SK-N-SH (cell line): ENCODE measurements at regions not wholly inside any gene's neighbourhood (a gene's known extent, or its start where the extent isn't known, plus 50 kb on each side); places are given as distances from the start of the nearest gene placed in this dataset.
"Not testable (repeated sequence)": the region's sequence is repeated elsewhere in the genome, so short reads cannot be mapped to it uniquely, and the experiment has no call there.

Experiments
- CTCF ChIA-PET: fragments of 300-600, 350-600 bp; formaldehyde crosslinking; extraction: SDS; loops from one replicate; lab custom pipeline; 2021; lab: Yijun Ruan, JAX
- POLR2A ChIA-PET: fragments of 350-600 bp; sonication (Branson Sonifier 250); formaldehyde crosslinking; extraction: SDS; loops from one replicate; lab custom pipeline; 2020; ENCODE audit warnings: antibody characterized with exemption, inconsistent platforms; lab: Yijun Ruan, JAX
- DNase-seq: peaks from one replicate; pipeline ENCODE4 v3.0.0; 2012
- H2AFZ ChIP-seq: fragments of 200-600 bp; sonication (generic); 2 replicates; pipeline ENCODE4 v1.8.1; 2016; ENCODE audit warnings: antibody characterized with exemption, mild to moderate bottlenecking, low read depth
- H3F3A ChIP-seq: fragments of 200-600 bp; sonication (generic); replicated peaks from 2 replicates; pipeline ENCODE3; 2016; ENCODE audit warnings: antibody characterized with exemption, mild to moderate bottlenecking; ENCODE audit not compliant: insufficient read depth
- H3K27ac ChIP-seq, 2 experiments: fragments of 200-500 bp in 1 of 2; fragments of 200-600 bp in 1 of 2; sonication (Bioruptor generic) in 1 of 2; sonication (generic), shearing (Covaris generic) in 1 of 2; 2 replicates each; pipeline versions ENCODE4 v1.5.1 to v1.6.1; 2014 to 2016; ENCODE audit warnings: low read depth in 2 of 2, inconsistent platforms in 1 of 2, low read length in 1 of 2, mild to moderate bottlenecking in 1 of 2, mixed read lengths in 1 of 2
- H3K27me3 ChIP-seq: fragments of 200-600 bp; sonication (generic), shearing (Covaris generic); 2 replicates; pipeline ENCODE4 v1.6.1; 2016; ENCODE audit warnings: mixed run types; ENCODE audit not compliant: insufficient read depth
- H3K36me3 ChIP-seq, 2 experiments: fragments of 200-500 bp in 1 of 2; fragments of 200-600 bp in 1 of 2; sonication (Bioruptor generic) in 1 of 2; sonication (generic) in 1 of 2; replicated peaks in 1 of 2; 2 replicates each; pipeline versions ENCODE3 to v1.5.1; 2014 to 2016; ENCODE audit warnings: low read length in 1 of 2, mild to moderate bottlenecking in 1 of 2; ENCODE audit not compliant: insufficient read depth in 2 of 2, control insufficient read depth in 1 of 2
- H3K4me1 ChIP-seq, 2 experiments: fragments of 200-500 bp in 1 of 2; fragments of 200-600 bp in 1 of 2; sonication (Bioruptor generic) in 1 of 2; sonication (generic), shearing (Covaris generic) in 1 of 2; 2 replicates each; pipeline versions ENCODE4 v1.5.1 to v1.6.1; 2014 to 2016; ENCODE audit warnings: low read depth in 1 of 2, low read length in 1 of 2, mixed run types in 1 of 2; ENCODE audit not compliant: insufficient read depth in 2 of 2, control insufficient read depth in 1 of 2
- H3K4me2 ChIP-seq: fragments of 200-600 bp; sonication (generic), shearing (Covaris generic); 2 replicates; pipeline ENCODE4 v1.6.1; 2017; ENCODE audit warnings: mixed run types
- H3K4me3 ChIP-seq, 2 experiments: fragments of 200-500 bp in 1 of 2; fragments of 200-600 bp in 1 of 2; sonication (Bioruptor generic) in 1 of 2; sonication (generic), shearing (Covaris generic) in 1 of 2; 2 replicates each; pipeline versions ENCODE4 v1.5.1 to v1.8.1; 2014 to 2016; ENCODE audit warnings: low read depth in 2 of 2, inconsistent platforms in 1 of 2, low read length in 1 of 2, mild to moderate bottlenecking in 1 of 2, mixed read lengths in 1 of 2, moderate library complexity in 1 of 2
- H3K79me2 ChIP-seq: fragments of 200-600 bp; sonication (generic); 2 replicates; pipeline ENCODE4 v1.8.1; 2017; ENCODE audit warnings: mild to moderate bottlenecking; ENCODE audit not compliant: insufficient read depth
- H3K9ac ChIP-seq: fragments of 200-600 bp; sonication (generic); 2 replicates; pipeline ENCODE4 v1.6.1; 2017; ENCODE audit warnings: mixed run types
- H3K9me2 ChIP-seq: fragments of 200-600 bp; sonication (generic); 2 replicates; pipeline ENCODE4 v1.6.1; 2017; ENCODE audit warnings: mixed run types
- H3K9me3 ChIP-seq: fragments of 200-600 bp; sonication (generic); 2 replicates; pipeline ENCODE4 v1.6.1; 2017; ENCODE audit warnings: mixed run types, mild to moderate bottlenecking, moderate library complexity
- H4K20me1 ChIP-seq: fragments of 200-600 bp; sonication (generic); 2 replicates; pipeline ENCODE4 v1.6.1; 2017; ENCODE audit warnings: mild to moderate bottlenecking, mixed run types; ENCODE audit not compliant: insufficient read depth
- FOXJ3 ChIP-seq: sonication (generic); formaldehyde crosslinking; IDR thresholded peaks from 2 replicates; pipeline ENCODE4 v1.5.1; 2020; ENCODE audit warnings: mild to moderate bottlenecking, missing genetic modification reagents
- POLR2AphosphoS5 ChIP-seq: IDR thresholded peaks from 2 replicates; pipeline ENCODE4 v1.6.1; 2012; ENCODE audit warnings: low read depth, low read length
- TAF1 ChIP-seq: IDR thresholded peaks from 2 replicates; pipeline ENCODE4 v1.6.1; 2012; ENCODE audit warnings: low read depth, mild to moderate bottlenecking, low read length, moderate library complexity, borderline replicate concordance
- WGBS: methylation state at CpG from one replicate; pipeline ENCODE4 v1.1.6; 2017; ENCODE audit warnings: low lambda C conversion rate; 5-methylcytosine and 5-hydroxymethylcytosine counted together
- TF ChIP-seq, protein P1 (sequence below): IDR thresholded peaks from 2 replicates; pipeline ENCODE4 v1.4.0; 2012; ENCODE audit warnings: low read depth
- TF ChIP-seq, protein P2 (sequence below): fragments of 200-600 bp; sonication (generic); IDR thresholded peaks from 2 replicates; pipeline ENCODE4 v1.6.1; 2017; ENCODE audit warnings: antibody characterized with exemption, mild to moderate bottlenecking, moderate library complexity
- TF ChIP-seq, protein P3 (sequence below): fragments of 150-350 bp; IDR thresholded peaks from 2 replicates; pipeline ENCODE4 v1.6.1; 2016; ENCODE audit warnings: mild to moderate bottlenecking, low read depth, low read length
- TF ChIP-seq, protein P4 (sequence below): IDR thresholded peaks from 2 replicates; pipeline ENCODE4; 2012

DNA sequence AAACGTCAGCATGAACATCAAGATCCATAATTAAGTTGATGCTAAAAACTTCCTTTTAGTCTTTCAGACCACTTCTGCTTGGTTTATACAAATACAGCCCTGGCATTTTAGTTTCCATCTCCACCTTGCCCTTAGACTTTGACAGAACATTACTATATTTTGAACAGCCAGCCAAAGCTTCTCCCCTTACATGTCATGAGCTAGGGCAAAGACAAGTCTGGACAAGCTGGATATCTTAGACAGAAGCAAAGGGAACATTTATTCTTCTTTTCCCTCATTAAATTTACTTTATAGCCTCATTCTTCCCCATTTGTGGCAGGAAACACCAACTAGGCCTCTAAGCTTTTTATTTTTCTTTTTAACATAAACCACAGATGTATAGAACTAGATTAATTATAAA lies 403.3 kb downstream of the SUCLG1 start:
- Histone ChIP-seq H2AFZ (no peak overlapping the region), H3K27ac (no peak overlapping the region), H3K4me2 (no peak overlapping the region), H3K4me1 (no peaks in the 10 kb centered on the region), H3K9ac (no peak overlapping the region), H4K20me1 (no peaks in the 10 kb centered on the region), H3K79me2 (no peaks in the 10 kb centered on the region), H3K36me3 (no peaks in the 10 kb centered on the region), H3K9me3 (no peaks in the 10 kb centered on the region), H3K9me2 (no peaks in the 10 kb centered on the region), H3K4me3 (no peak overlapping the region), H3K27me3 (no peaks in the 10 kb centered on the region), H3F3A (no peaks in the 10 kb centered on the region)
- WGBS: 0% methylated on average over 1 of the region's 1 CpG
- no peak for TF ChIP-seq FOXJ3 (CRISPR knock-in tag)
- DNase-seq: no peak
- ChIA-PET POLR2A (no interaction called here), CTCF (no interaction called here)

DNA sequence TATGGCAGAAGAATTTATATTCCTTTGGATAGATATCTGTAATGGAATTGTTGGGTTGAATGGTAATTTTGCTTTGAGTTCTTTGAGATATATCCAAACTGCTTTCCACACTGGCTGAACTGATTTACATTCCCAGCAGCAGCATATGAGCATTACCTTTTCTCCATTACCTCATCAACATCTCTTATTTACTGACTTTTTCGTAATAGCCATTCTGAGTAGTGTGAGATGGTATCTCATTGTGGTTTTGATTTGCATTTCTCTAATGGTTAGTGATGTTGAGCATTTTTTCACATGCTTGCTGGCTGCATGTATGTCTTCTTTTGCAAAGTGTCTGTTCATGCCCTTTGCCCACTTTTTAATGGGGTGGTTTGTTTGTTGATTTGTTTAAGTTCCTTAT lies 404.5 kb downstream of the SUCLG1 start:
- H3K27me3 ChIP-seq, H3K27ac ChIP-seq, H3K4me2 ChIP-seq, H3K9me3 ChIP-seq, POLR2A ChIA-PET, CTCF ChIA-PET, H3K79me2 ChIP-seq, H4K20me1 ChIP-seq, H3K9me2 ChIP-seq, H3F3A ChIP-seq, DNase-seq, H3K4me1 ChIP-seq, H3K36me3 ChIP-seq, H2AFZ ChIP-seq, H3K4me3 ChIP-seq, H3K9ac ChIP-seq: not testable (repeated sequence)
- 0% methylated on average over 1 of the region's 1 CpG for WGBS

DNA sequence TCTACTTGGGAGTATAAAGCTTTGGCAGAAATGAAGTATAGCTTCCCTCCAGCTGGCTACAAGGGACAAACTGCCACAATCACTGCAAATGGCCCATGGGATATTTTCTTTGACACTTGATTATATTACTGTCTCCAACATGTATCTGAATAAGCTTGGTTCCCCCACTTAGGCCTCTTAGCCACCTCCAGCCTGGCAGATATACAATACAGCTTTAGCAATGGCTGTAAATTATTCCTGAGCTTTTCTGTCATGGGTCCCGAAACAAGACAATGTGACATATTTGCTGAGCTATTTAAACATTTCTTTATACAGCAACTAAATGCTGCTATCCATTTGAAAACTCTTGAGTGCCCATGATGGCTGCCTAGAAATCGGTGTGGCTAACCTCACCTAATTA lies 406.2 kb downstream of the SUCLG1 start:
- Histone ChIP-seq H3K9me3 (no peaks in the 10 kb centered on the region), H3K79me2 (no peaks in the 10 kb centered on the region), H3K4me2 (no peak overlapping the region), H3K36me3 (no peaks in the 10 kb centered on the region), H3K4me3 (no peak overlapping the region), H2AFZ (no peak overlapping the region), H3K9ac (no peak overlapping the region), H3K27me3 (no peaks in the 10 kb centered on the region), H3F3A (no peaks in the 10 kb centered on the region)
- ChIA-PET CTCF (no interaction called here), POLR2A (no interaction called here)
- WGBS: 0% methylated on average over 2 of the region's 2 CpGs
- TF ChIP-seq POLR2AphosphoS5 (no peak), TAF1 (no peak), FOXJ3 (CRISPR knock-in tag) (no peak)
- TF ChIP-seq, protein P1, sequence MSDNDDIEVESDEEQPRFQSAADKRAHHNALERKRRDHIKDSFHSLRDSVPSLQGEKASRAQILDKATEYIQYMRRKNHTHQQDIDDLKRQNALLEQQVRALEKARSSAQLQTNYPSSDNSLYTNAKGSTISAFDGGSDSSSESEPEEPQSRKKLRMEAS: no peak
- TF ChIP-seq, protein P2, sequence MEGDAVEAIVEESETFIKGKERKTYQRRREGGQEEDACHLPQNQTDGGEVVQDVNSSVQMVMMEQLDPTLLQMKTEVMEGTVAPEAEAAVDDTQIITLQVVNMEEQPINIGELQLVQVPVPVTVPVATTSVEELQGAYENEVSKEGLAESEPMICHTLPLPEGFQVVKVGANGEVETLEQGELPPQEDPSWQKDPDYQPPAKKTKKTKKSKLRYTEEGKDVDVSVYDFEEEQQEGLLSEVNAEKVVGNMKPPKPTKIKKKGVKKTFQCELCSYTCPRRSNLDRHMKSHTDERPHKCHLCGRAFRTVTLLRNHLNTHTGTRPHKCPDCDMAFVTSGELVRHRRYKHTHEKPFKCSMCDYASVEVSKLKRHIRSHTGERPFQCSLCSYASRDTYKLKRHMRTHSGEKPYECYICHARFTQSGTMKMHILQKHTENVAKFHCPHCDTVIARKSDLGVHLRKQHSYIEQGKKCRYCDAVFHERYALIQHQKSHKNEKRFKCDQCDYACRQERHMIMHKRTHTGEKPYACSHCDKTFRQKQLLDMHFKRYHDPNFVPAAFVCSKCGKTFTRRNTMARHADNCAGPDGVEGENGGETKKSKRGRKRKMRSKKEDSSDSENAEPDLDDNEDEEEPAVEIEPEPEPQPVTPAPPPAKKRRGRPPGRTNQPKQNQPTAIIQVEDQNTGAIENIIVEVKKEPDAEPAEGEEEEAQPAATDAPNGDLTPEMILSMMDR: no peak
- TF ChIP-seq, protein P3, sequence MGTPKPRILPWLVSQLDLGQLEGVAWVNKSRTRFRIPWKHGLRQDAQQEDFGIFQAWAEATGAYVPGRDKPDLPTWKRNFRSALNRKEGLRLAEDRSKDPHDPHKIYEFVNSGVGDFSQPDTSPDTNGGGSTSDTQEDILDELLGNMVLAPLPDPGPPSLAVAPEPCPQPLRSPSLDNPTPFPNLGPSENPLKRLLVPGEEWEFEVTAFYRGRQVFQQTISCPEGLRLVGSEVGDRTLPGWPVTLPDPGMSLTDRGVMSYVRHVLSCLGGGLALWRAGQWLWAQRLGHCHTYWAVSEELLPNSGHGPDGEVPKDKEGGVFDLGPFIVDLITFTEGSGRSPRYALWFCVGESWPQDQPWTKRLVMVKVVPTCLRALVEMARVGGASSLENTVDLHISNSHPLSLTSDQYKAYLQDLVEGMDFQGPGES: no peak
- TF ChIP-seq, protein P4, sequence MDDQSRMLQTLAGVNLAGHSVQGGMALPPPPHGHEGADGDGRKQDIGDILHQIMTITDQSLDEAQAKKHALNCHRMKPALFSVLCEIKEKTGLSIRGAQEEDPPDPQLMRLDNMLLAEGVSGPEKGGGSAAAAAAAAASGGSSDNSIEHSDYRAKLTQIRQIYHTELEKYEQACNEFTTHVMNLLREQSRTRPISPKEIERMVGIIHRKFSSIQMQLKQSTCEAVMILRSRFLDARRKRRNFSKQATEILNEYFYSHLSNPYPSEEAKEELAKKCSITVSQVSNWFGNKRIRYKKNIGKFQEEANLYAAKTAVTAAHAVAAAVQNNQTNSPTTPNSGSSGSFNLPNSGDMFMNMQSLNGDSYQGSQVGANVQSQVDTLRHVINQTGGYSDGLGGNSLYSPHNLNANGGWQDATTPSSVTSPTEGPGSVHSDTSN: no peak
- TF ChIP-seq, all 33 proteins: peak for 0
- no peak overlapping the region for H3K27ac ChIP-seq
- no peaks in the 10 kb centered on the region for H3K4me1 ChIP-seq
- no peak for DNase-seq
- no peaks in the 10 kb centered on the region for H4K20me1 ChIP-seq
- no peaks in the 10 kb centered on the region for H3K9me2 ChIP-seq
